H9 (cell line): ENCODE measurements at regions not wholly inside any gene's neighbourhood (a gene's known extent, or its start where the extent isn't known, plus 50 kb on each side); places are given as distances from the start of the nearest gene placed in this dataset.

Experiments
- DNase-seq: peaks from one replicate; pipeline ENCODE4 v3.0.0-alpha.2; 2017
- H2AFZ ChIP-seq: one replicate; pipeline ENCODE4 v1.6.1; 2013; ENCODE audit warnings: mild to moderate bottlenecking, low read length, control low read depth, moderate library complexity
- H2AK5ac ChIP-seq: 2 replicates; pipeline ENCODE4 v1.6.1; 2013; ENCODE audit warnings: low read length, control low read depth, mixed read lengths; ENCODE audit not compliant: insufficient read length
- H2BK120ac ChIP-seq: one replicate; pipeline ENCODE4 v1.6.1; 2013; ENCODE audit warnings: low read depth, mild to moderate bottlenecking, low read length, control low read depth, inconsistent platforms; ENCODE audit not compliant: poor library complexity, severe bottlenecking
- H2BK12ac ChIP-seq: 2 replicates; pipeline ENCODE4 v1.6.1; 2013; ENCODE audit warnings: low read length, control low read depth, mixed read lengths, low read depth; ENCODE audit not compliant: insufficient read length
- H2BK15ac ChIP-seq: 2 replicates; pipeline ENCODE4 v1.6.1; 2013; ENCODE audit warnings: low read depth, low read length, control low read depth
- H2BK20ac ChIP-seq: one replicate; pipeline ENCODE4 v1.6.1; 2013; ENCODE audit warnings: low read depth, mild to moderate bottlenecking, low read length, control low read depth, inconsistent platforms; ENCODE audit not compliant: poor library complexity, severe bottlenecking
- H2BK5ac ChIP-seq: 2 replicates; pipeline ENCODE4 v1.6.1; 2013; ENCODE audit warnings: low read length, control low read depth, mixed read lengths; ENCODE audit not compliant: insufficient read length
- H3K14ac ChIP-seq: 2 replicates; pipeline ENCODE4 v1.6.1; 2013; ENCODE audit warnings: low read length, control low read depth; ENCODE audit not compliant: insufficient read depth
- H3K18ac ChIP-seq: 2 replicates; pipeline ENCODE4 v1.6.1; 2013; ENCODE audit warnings: low read depth, mild to moderate bottlenecking, mixed read lengths, low read length, control low read depth; ENCODE audit not compliant: insufficient read length
- H3K23ac ChIP-seq: 2 replicates; pipeline ENCODE4 v1.6.1; 2013; ENCODE audit warnings: low read length, control low read depth, mixed read lengths, low read depth; ENCODE audit not compliant: insufficient read length
- H3K23me2 ChIP-seq: 2 replicates; pipeline ENCODE4 v1.6.1; 2013; ENCODE audit warnings: low read depth, mild to moderate bottlenecking, mixed read lengths, low read length, control low read depth; ENCODE audit not compliant: insufficient read length, poor library complexity, severe bottlenecking
- H3K27ac ChIP-seq: 2 replicates; pipeline ENCODE4 v1.5.1; 2013; ENCODE audit warnings: low read length, control low read depth, mixed read lengths, low read depth; ENCODE audit not compliant: insufficient read length
- H3K27me3 ChIP-seq: 2 replicates; pipeline ENCODE4 v1.6.1; 2013; ENCODE audit warnings: low read length, control low read depth, inconsistent platforms; ENCODE audit not compliant: insufficient read depth
- H3K4ac ChIP-seq: 2 replicates; pipeline ENCODE4 v1.6.1; 2013; ENCODE audit warnings: low read depth, mild to moderate bottlenecking, control low read depth, inconsistent platforms, low read length, moderate library complexity
- H3K4me1 ChIP-seq: 2 replicates; pipeline ENCODE4 v1.6.1; 2013; ENCODE audit warnings: low read length, control low read depth, inconsistent platforms; ENCODE audit not compliant: insufficient read depth
- H3K4me2 ChIP-seq: 2 replicates; pipeline ENCODE4 v1.6.1; 2013; ENCODE audit warnings: low read length, control low read depth, mixed read lengths; ENCODE audit not compliant: insufficient read length, insufficient read depth
- H3K56ac ChIP-seq: 2 replicates; pipeline ENCODE4 v1.6.1; 2013; ENCODE audit warnings: low read depth, mild to moderate bottlenecking, mixed read lengths, low read length, control low read depth; ENCODE audit not compliant: insufficient read length
- H3K79me1 ChIP-seq: 2 replicates; pipeline ENCODE4 v1.6.1; 2013; ENCODE audit warnings: low read depth, mild to moderate bottlenecking, moderate library complexity, low read length, control low read depth, inconsistent platforms; ENCODE audit not compliant: insufficient read depth, poor library complexity, severe bottlenecking
- H3K79me2 ChIP-seq: 2 replicates; pipeline ENCODE4 v1.6.1; 2013; ENCODE audit warnings: low read length, control low read depth, inconsistent platforms; ENCODE audit not compliant: insufficient read depth
- H3K9ac ChIP-seq: 2 replicates; pipeline ENCODE4 v1.6.1; 2013; ENCODE audit warnings: low read length, control low read depth, mixed read lengths; ENCODE audit not compliant: insufficient read length; ENCODE audit errors: extremely low read depth
- H3K9me3 ChIP-seq: one replicate; pipeline ENCODE4 v1.6.1; 2013; ENCODE audit warnings: low read depth, low read length, inconsistent platforms; ENCODE audit not compliant: control insufficient read depth
- H3T11ph ChIP-seq: one replicate; pipeline ENCODE4 v1.6.1; 2013; ENCODE audit warnings: mild to moderate bottlenecking, low read length, control low read depth, inconsistent platforms
- H4K20me1 ChIP-seq: one replicate; pipeline ENCODE4 v1.6.1; 2013; ENCODE audit not compliant: control insufficient read depth, insufficient read length, insufficient read depth
- H4K5ac ChIP-seq: 2 replicates; pipeline ENCODE4 v1.6.1; 2013; ENCODE audit warnings: low read depth, mild to moderate bottlenecking, mixed read lengths, low read length, control low read depth; ENCODE audit not compliant: insufficient read length
- H4K8ac ChIP-seq: replicated peaks from 2 replicates; pipeline ENCODE4 v1.6.1; 2013; ENCODE audit warnings: low read length, control low read depth, mixed read lengths, low read depth; ENCODE audit not compliant: insufficient read length
- H4K91ac ChIP-seq: 2 replicates; pipeline ENCODE4 v1.6.1; 2013; ENCODE audit warnings: low read depth, mild to moderate bottlenecking, moderate library complexity, mixed read lengths, low read length, control low read depth; ENCODE audit not compliant: insufficient read length
- H3K27ac Mint-ChIP-seq, 3 experiments: 2 replicates in 2 of 3; 3 replicates in 1 of 3; pipeline ENCODE4 v1.8.0; 2020 to 2021; ENCODE audit warnings: mixed read lengths in 3 of 3, mild to moderate bottlenecking in 1 of 3, moderate library complexity in 1 of 3
- H3K27me3 Mint-ChIP-seq: 2 replicates; pipeline ENCODE4 v1.8.0; 2021; ENCODE audit warnings: low read depth, mild to moderate bottlenecking, moderate library complexity, mixed read lengths
- H3K36me3 Mint-ChIP-seq, 3 experiments: 2 replicates in 2 of 3; 3 replicates in 1 of 3; pipeline ENCODE4 v1.8.0; 2020 to 2021; ENCODE audit warnings: low read depth in 3 of 3, mixed read lengths in 3 of 3; ENCODE audit not compliant: insufficient read depth in 1 of 3
- H3K4me1 Mint-ChIP-seq, 2 experiments: 2 replicates each; pipeline ENCODE4 v1.8.0; 2020; ENCODE audit warnings: mixed read lengths in 2 of 2
- H3K4me3 Mint-ChIP-seq, 2 experiments: 2 replicates in 1 of 2; 3 replicates in 1 of 2; pipeline ENCODE4 v1.8.0; 2020 to 2021; ENCODE audit warnings: mild to moderate bottlenecking in 2 of 2, mixed read lengths in 2 of 2, moderate library complexity in 1 of 2
- H3K9me3 Mint-ChIP-seq, 2 experiments: 2 replicates in 1 of 2; 3 replicates in 1 of 2; pipeline ENCODE4 v1.8.0; 2020; ENCODE audit warnings: mild to moderate bottlenecking in 2 of 2, mixed read lengths in 2 of 2, moderate library complexity in 1 of 2
- WGBS: extraction: QIAGEN DNeasy Blood & Tissue Kit; methylation state at CpG from one replicate; pipeline ENCODE4 v1.1.7; 2013; ENCODE audit warnings: missing lambda C conversion rate, low lambda C conversion rate, mixed read lengths; ENCODE audit not compliant: insufficient read length; ENCODE audit errors: extremely low coverage; 5-methylcytosine and 5-hydroxymethylcytosine counted together
- TF ChIP-seq, protein P1 (sequence below): fragments of 200-600 bp; sonication (generic); conservative IDR thresholded peaks from 3 replicates; pipeline ENCODE4 v1.8.0; 2021; ENCODE audit warnings: antibody characterized with exemption, mild to moderate bottlenecking

DNA sequence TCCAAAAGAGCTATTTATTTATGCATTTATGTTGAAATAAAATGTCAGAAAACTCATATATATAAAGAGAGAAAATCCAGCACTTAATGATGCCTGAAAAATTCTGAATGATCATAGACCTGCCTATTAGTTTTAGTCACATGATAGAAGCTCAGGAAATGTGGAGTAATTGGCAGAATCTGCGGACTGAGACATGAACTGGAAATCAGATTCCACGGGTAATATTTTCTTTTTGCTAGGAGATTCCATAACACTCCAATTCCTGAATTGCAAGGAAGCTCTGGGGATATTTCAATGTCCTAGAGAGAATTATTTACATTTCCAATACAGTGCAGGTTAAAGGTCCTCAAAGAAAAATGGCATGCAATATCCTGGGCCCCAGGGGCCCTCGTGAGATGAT is 778.8 kb downstream of the SEMA5A start:
- H3K27ac Mint-ChIP-seq = no peak overlapping the region

More for the DNA sequence above, 778.8 kb downstream of the SEMA5A start:
- peaks cover 0 to 4% of the 10 kb centered on the region in 2 experiments; a peak in 2 of 4 replicates for H3K4me1 Mint-ChIP-seq
- no peak overlapping the region for H3K4me3 Mint-ChIP-seq
- Histone ChIP-seq H3K4me1 (0 out of 2 replicates have a peak, but pooled peaks cover 3% of the 10 kb centered on the region), H3K4ac (no peak overlapping the region), H3K79me1 (no peaks in the 10 kb centered on the region), H3K27me3 (no peaks in the 10 kb centered on the region), H3K9ac (no peak overlapping the region), H2BK15ac (no peak overlapping the region), H2BK20ac (no peak overlapping the region), H3K23ac (no peak overlapping the region), H3K9me3 (no peaks in the 10 kb centered on the region), H2AK5ac (no peak overlapping the region), H3K4me2 (no peak overlapping the region), H4K20me1 (no peaks in the 10 kb centered on the region), H4K8ac (no peak overlapping the region), H4K5ac (no peak overlapping the region), H3K27ac (no peak overlapping the region), H3K14ac (no peak overlapping the region), H3K18ac (no peak overlapping the region), H2AFZ (no peak overlapping the region), H3K23me2 (no peaks in the 10 kb centered on the region), H3T11ph (no peak overlapping the region), H4K91ac (no peak overlapping the region), H3K79me2 (no peaks in the 10 kb centered on the region), H2BK12ac (no peak overlapping the region), H2BK5ac (no peak overlapping the region), H2BK120ac (no peak overlapping the region), H3K56ac (no peak overlapping the region)
- H3K27me3 Mint-ChIP-seq = no peaks in the 10 kb centered on the region
- DNase-seq = no peak
- WGBS = no CpG with 5 or more reads among the region's 3 CpGs
- no peaks in the 10 kb centered on the region for H3K9me3 Mint-ChIP-seq
- H3K36me3 Mint-ChIP-seq = no peaks in the 10 kb centered on the region
- TF ChIP-seq, protein P1, sequence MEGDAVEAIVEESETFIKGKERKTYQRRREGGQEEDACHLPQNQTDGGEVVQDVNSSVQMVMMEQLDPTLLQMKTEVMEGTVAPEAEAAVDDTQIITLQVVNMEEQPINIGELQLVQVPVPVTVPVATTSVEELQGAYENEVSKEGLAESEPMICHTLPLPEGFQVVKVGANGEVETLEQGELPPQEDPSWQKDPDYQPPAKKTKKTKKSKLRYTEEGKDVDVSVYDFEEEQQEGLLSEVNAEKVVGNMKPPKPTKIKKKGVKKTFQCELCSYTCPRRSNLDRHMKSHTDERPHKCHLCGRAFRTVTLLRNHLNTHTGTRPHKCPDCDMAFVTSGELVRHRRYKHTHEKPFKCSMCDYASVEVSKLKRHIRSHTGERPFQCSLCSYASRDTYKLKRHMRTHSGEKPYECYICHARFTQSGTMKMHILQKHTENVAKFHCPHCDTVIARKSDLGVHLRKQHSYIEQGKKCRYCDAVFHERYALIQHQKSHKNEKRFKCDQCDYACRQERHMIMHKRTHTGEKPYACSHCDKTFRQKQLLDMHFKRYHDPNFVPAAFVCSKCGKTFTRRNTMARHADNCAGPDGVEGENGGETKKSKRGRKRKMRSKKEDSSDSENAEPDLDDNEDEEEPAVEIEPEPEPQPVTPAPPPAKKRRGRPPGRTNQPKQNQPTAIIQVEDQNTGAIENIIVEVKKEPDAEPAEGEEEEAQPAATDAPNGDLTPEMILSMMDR = no peak
